ENCODE measurements at regions not wholly inside any gene's neighbourhood (a gene's known extent, or its start where the extent isn't known, plus 50 kb on each side); places are given as distances from the start of the nearest gene placed in this dataset.
"Not testable (repeated sequence)": the region's sequence is repeated elsewhere in the genome, so short reads cannot be mapped to it uniquely, and the experiment has no call there.

DNA sequence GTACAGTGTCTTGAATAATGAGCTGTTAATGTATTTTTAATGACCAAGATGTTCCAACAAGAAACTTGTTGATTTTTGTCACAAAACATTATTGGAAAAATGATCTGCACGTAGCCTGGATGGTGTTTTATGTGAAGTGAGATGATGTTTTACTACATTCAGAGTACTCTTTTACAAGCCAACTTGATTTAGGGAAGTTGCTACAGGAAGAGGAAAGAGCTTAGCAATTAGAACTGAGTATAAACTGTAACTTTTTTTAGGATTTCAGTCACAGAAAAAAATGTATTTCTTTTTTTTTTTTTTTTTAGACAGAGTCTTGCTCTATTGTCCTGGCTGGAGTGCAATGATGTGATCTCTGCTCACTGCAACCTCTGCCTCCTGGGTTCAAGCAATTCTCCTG, 113.6 kb upstream of the ADRA1B start:
- no peak overlapping the region for H3K4me3 ChIP-seq (ENCODE audit: low read depth, low read length)
- no peak for DNase-seq (ENCODE audit: low read depth)
- TF ChIP-seq, protein P1, sequence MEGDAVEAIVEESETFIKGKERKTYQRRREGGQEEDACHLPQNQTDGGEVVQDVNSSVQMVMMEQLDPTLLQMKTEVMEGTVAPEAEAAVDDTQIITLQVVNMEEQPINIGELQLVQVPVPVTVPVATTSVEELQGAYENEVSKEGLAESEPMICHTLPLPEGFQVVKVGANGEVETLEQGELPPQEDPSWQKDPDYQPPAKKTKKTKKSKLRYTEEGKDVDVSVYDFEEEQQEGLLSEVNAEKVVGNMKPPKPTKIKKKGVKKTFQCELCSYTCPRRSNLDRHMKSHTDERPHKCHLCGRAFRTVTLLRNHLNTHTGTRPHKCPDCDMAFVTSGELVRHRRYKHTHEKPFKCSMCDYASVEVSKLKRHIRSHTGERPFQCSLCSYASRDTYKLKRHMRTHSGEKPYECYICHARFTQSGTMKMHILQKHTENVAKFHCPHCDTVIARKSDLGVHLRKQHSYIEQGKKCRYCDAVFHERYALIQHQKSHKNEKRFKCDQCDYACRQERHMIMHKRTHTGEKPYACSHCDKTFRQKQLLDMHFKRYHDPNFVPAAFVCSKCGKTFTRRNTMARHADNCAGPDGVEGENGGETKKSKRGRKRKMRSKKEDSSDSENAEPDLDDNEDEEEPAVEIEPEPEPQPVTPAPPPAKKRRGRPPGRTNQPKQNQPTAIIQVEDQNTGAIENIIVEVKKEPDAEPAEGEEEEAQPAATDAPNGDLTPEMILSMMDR (IDR thresholded peaks at IDR 0.05; ENCODE audit: insufficient read depth, low read depth, low read length), result no peak

DNA sequence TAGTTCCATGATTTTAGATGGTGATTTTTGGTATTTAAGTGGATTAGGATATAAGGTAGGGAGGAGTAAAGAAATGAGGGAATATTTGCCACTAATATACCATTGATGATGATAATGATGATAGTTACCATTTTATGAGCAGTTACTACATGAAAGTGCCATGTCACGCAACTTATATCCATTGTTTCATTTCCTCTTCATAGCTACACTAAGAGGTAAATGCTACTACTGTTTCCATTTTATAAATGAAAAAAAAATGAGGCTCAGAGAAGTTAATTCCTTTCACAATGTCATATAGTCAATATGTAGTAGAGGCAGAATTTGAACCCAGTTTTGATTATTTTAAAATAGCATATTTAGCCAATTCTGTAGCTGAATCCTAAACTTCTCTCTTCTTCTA, 112.2 kb upstream of the ADRA1B start:
- TF ChIP-seq, protein P1 (IDR thresholded peaks at IDR 0.05; ENCODE audit: insufficient read depth, low read depth, low read length), result no peak
- H3K4me3 ChIP-seq (ENCODE audit: low read depth, low read length), result no peak overlapping the region
- no peak for DNase-seq (ENCODE audit: low read depth)

DNA sequence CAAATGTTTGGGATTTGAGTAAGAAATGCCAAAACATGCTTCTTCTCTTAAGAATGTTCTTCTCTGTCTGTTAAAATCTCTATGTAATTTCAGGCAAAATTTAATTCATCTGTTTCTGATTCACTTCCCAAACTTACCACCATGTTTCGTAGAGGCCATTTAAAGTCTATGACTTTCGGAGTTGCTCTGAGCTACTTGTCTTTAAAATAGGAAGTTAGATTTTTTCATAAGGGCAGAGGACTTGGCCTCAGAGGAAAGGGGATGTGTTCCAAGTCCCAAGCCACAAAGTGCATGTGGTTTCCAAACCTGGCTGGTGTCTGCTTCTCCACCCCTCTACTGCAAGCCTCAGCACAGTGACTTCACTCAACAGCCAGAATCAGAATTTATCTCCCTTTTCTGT, 111.3 kb upstream of the ADRA1B start:
- H3K4me3 ChIP-seq (ENCODE audit: low read depth, low read length), result no peak overlapping the region
- no peak for DNase-seq (ENCODE audit: low read depth)
- TF ChIP-seq, protein P1 (IDR thresholded peaks at IDR 0.05; ENCODE audit: insufficient read depth, low read depth, low read length), result no peak

DNA sequence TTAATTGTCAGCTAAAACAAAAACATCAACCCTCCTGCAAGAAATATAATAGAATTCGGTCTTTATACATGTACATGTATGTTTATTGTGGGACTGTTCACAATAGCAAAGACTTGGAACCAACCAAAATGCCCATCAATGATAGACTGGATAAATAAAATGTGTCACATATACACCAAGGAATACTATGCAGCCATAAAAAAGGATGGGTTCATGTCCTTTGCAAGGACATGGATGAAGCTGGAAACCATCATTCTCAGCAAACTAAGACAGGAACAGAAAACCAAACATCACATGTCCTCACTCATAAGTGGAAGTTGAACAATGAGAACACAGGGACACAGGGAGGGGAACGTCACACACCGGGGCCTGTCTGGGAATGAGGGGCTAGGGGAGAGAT, 109.1 kb upstream of the ADRA1B start:
- not testable (repeated sequence) for DNase-seq (ENCODE audit: low read depth); H3K4me3 ChIP-seq (ENCODE audit: low read depth, low read length)

DNA sequence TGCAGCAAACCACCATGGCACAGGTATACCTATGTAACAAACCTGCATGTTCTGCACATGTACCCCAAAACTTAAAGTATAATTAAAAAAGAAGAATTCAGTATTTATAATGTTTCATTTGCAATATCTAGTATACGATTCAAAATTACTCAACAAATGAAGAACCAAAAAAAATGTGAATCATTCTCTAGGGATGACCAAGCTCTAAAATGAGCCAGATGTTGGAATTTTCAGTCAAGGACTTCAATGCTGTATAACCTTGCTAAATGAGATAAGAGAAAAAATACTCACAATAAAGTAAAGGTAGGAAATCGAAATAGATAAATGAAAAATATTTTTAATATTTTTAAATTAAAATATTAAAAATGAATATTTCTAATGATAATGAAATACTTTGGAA, 108.7 kb upstream of the ADRA1B start:
- no peak for DNase-seq (ENCODE audit: low read depth)
- H3K4me3 ChIP-seq (ENCODE audit: low read depth, low read length), result no peak overlapping the region
- TF ChIP-seq, protein P1 (IDR thresholded peaks at IDR 0.05; ENCODE audit: insufficient read depth, low read depth, low read length), result no peak

DNA sequence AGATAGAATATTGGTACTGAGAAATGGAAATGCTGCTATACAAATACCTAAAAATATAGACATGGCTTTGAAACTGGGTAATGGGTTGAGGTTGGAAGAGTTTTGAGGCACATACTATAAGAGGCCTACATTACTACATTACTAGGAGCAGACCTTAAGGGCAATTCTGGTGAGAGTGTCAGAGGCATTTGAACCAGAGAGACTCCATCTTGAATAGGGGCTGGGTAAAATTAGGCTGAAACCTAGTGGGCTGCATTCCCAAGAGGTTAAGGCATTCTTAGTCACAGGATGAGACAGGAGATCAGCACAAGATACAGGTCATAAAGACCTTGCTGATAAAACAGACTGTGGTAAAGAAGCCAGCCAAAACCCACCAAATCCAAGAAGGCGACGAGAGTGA, 104.6 kb upstream of the ADRA1B start:
- no peak for DNase-seq (ENCODE audit: low read depth)
- TF ChIP-seq, protein P1 (IDR thresholded peaks at IDR 0.05; ENCODE audit: insufficient read depth, low read depth, low read length), result no peak
- no peak overlapping the region for H3K4me3 ChIP-seq (ENCODE audit: low read depth, low read length)

DNA sequence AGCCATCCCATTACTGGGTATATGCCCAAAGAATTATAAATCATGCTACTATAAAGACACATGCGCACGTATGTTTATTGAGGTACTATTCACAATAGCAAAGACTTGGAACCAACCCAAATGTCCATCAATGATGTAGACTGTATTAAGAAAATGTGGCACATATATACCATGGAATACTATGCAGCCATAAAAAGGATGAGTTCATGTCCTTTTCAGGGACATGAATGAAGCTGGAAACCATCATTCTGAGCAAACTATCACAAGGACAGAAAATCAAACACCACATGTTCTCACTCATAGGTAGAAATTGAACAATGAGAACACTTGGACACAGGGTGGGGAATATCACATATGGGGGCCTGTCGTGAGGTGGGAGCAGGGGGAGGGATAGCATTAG, 103.5 kb upstream of the ADRA1B start:
- H3K4me3 ChIP-seq (ENCODE audit: low read depth, low read length); DNase-seq (ENCODE audit: low read depth): not testable (repeated sequence)

DNA sequence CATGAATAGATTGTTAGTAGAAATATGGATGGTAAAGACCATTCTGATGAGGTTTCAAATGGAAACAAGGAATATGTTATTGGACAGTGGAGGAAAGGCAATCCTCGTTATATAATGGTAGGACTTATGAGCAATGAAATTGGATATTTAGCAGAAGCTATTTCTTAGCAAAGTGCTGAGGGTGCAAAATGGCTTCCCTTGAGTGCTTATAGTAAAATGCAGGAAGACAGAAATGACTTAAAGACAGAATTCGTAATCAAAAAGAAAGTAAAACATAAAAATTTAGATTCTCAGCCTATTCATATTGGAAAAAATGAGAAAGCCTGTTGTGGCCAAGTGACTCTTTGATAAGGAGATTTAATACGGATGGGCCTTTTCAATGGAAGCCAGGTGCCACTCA, 102.1 kb upstream of the ADRA1B start:
- TF ChIP-seq, protein P1 (IDR thresholded peaks at IDR 0.05; ENCODE audit: insufficient read depth, low read depth, low read length), result no peak
- no peak for DNase-seq (ENCODE audit: low read depth)
- H3K4me3 ChIP-seq (ENCODE audit: low read depth, low read length), result no peak overlapping the region

Measured in fibroblast of villous mesenchyme (primary cell).